T-cell (primary cell): ENCODE measurements at regions not wholly inside any gene's neighbourhood (a gene's known extent, or its start where the extent isn't known, plus 50 kb on each side); places are given as distances from the start of the nearest gene placed in this dataset.

Experiments used
- ATAC-seq, 4 experiments: fragments of 200-7000 bp in 3 of 4; fragments of 150-1000 bp in 1 of 4; cut with Tn5 transposase; replicated peaks in 1 of 4; 1 replicate in 3 of 4; 2 replicates in 1 of 4; pipeline ENCODE4 v1.10.0; 2021; ENCODE audit warnings: moderate library complexity in 3 of 4, mild to moderate bottlenecking in 2 of 4, moderate number of reproducible peaks in 1 of 4
- CTCF ChIA-PET, 2 donors: fragments of 300-600 bp; sonication (Branson Sonifier 250); formaldehyde crosslinking; loops; one replicate each; lab custom pipeline; 2022; ENCODE audit warnings: antibody characterized with exemption in 2 of 2; lab: Charles Lee
- POLR2A ChIA-PET, 2 donors: fragments of 300-600 bp; sonication (Branson Sonifier 250); formaldehyde crosslinking; loops; one replicate each; lab custom pipeline; 2022; ENCODE audit warnings: antibody characterized with exemption in 2 of 2; lab: Charles Lee
- DNase-seq, 35 experiments: peaks; one replicate each; pipeline versions ENCODE4 v3.0.0 to v3.0.0-alpha.2; 2013 to 2023
- H3K27ac ChIP-seq: one replicate; pipeline ENCODE4 v1.5.1; 2013; ENCODE audit warnings: low read length
- H3K27me3 ChIP-seq, 2 experiments: replicated peaks in 1 of 2; 1 replicate in 1 of 2; 2 replicates in 1 of 2; pipeline versions ENCODE4 v1.6.1 to v1.7.0; 2013; ENCODE audit warnings: low read length in 1 of 2, mixed read lengths in 1 of 2; ENCODE audit not compliant: control insufficient read depth in 2 of 2, insufficient read depth in 2 of 2; ENCODE audit errors: extremely low read depth in 1 of 2
- H3K36me3 ChIP-seq, 2 donors: 1 replicate in 1 of 2; 2 replicates in 1 of 2; pipeline versions ENCODE4 v1.6.1 to v1.7.0; 2013; ENCODE audit warnings: low read length in 1 of 2; ENCODE audit not compliant: control insufficient read depth in 2 of 2, insufficient read depth in 1 of 2; ENCODE audit errors: extremely low read depth in 1 of 2
- H3K4me1 ChIP-seq, 2 experiments: 1 replicate in 1 of 2; 2 replicates in 1 of 2; pipeline versions ENCODE4 v1.6.1 to v1.7.0; 2013; ENCODE audit warnings: low read length in 2 of 2, mixed read lengths in 1 of 2; ENCODE audit not compliant: insufficient read depth in 2 of 2, control insufficient read depth in 1 of 2; ENCODE audit errors: extremely low read depth in 1 of 2
- H3K4me3 ChIP-seq, 2 donors: 1 replicate in 1 of 2; 2 replicates in 1 of 2; pipeline versions ENCODE4 v1.5.1 to v1.7.0; 2013; ENCODE audit warnings: mild to moderate bottlenecking in 2 of 2, low read length in 1 of 2, moderate library complexity in 1 of 2; ENCODE audit not compliant: control insufficient read depth in 1 of 2; ENCODE audit errors: extremely low read depth in 1 of 2
- H3K9me3 ChIP-seq: 2 replicates; pipeline ENCODE4 v1.7.0; 2013
- H3K27ac Mint-ChIP-seq, 2 donors: one replicate each; pipeline ENCODE4 v1.8.0; 2020 to 2021; ENCODE audit warnings: mild to moderate bottlenecking in 2 of 2, mixed read lengths in 2 of 2
- H3K27me3 Mint-ChIP-seq, 2 donors: one replicate each; pipeline ENCODE4 v1.8.0; 2021 to 2022; ENCODE audit warnings: mixed read lengths in 2 of 2
- H3K36me3 Mint-ChIP-seq: one replicate; pipeline ENCODE4 v1.8.0; 2021; ENCODE audit warnings: mixed read lengths
- H3K4me1 Mint-ChIP-seq, 3 donors: one replicate each; pipeline ENCODE4 v1.8.0; 2020 to 2022; ENCODE audit warnings: mixed read lengths in 3 of 3, mild to moderate bottlenecking in 1 of 3
- H3K4me3 Mint-ChIP-seq, 3 donors: one replicate each; pipeline ENCODE4 v1.8.0; 2020 to 2022; ENCODE audit warnings: mild to moderate bottlenecking in 3 of 3, mixed read lengths in 3 of 3, moderate library complexity in 3 of 3
- H3K9me3 Mint-ChIP-seq, 3 donors: one replicate each; pipeline ENCODE4 v1.8.0; 2020 to 2022; ENCODE audit warnings: mixed read lengths in 3 of 3
- WGBS: methylation state at CpG from one replicate; pipeline ENCODE4 v1.1.5; 2013; ENCODE audit warnings: missing lambda C conversion rate; ENCODE audit not compliant: insufficient coverage; 5-methylcytosine and 5-hydroxymethylcytosine counted together

- no peaks in the 10 kb centered on the region for H3K4me1 Mint-ChIP-seq
- POLR2A ChIA-PET, result no interaction called here
- H3K27ac Mint-ChIP-seq, result no peak overlapping the region
- 81% methylated on average over 19 of the region's 19 CpGs for WGBS
- Histone ChIP-seq H3K36me3 (no peaks in the 10 kb centered on the region), H3K4me1 (no peaks in the 10 kb centered on the region), H3K9me3 (no peaks in the 10 kb centered on the region), H3K27me3 (peaks cover 0 to 58% of the 10 kb centered on the region in 2 experiments), H3K27ac (no peak overlapping the region), H3K4me3 (no peak overlapping the region)
- DNase-seq, result no peak
- no peak overlapping the region for H3K4me3 Mint-ChIP-seq
- no peaks in the 10 kb centered on the region for H3K9me3 Mint-ChIP-seq
- no peak for ATAC-seq
- CTCF ChIA-PET, result no interaction called here
- no peaks in the 10 kb centered on the region for H3K36me3 Mint-ChIP-seq
- peaks cover 12 to 27% of the 10 kb centered on the region in 2 donors for H3K27me3 Mint-ChIP-seq
These were observed 72.1 kb downstream of the MRPL36 start for GRCh38 chr5:1727571-1727970.

DNA sequence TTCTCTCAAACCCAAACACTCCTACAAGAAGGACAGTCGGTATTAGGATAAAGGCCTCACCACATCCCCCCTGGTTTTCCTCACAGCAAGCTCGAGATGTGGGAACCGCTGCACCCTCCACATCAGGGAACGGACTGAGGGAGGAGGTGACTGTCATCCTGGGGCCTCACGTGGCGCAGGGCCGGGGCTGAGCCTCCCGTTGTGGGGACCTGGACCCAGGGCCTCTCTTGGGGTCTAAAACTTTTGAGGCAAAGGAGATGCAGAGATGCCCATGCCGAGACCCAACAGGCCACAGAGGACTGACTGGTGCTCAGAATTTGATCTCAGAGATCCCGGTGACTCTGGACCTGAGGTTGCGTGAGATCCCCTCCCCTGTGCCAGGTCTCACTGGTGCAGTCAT is 72.7 kb downstream of the MRPL36 start:
- H3K27me3 ChIP-seq, result peaks cover 0 to 53% of the 10 kb centered on the region in 2 experiments
- Mint-ChIP-seq H3K4me3 (no peak overlapping the region), H3K27ac (no peak overlapping the region), H3K9me3 (no peaks in the 10 kb centered on the region), H3K36me3 (no peaks in the 10 kb centered on the region), H3K27me3 (peaks cover 12 to 22% of the 10 kb centered on the region in 2 donors), H3K4me1 (no peaks in the 10 kb centered on the region)
- no peaks in the 10 kb centered on the region for H3K4me1 ChIP-seq
- ATAC-seq, result no peak
- H3K4me3 ChIP-seq, result no peak overlapping the region
- no peaks in the 10 kb centered on the region for H3K36me3 ChIP-seq
- 91% methylated on average over 7 of the region's 11 CpGs for WGBS
- POLR2A ChIA-PET, result no interaction called here
- DNase-seq, result peak in 3 of 35 experiments; percentile 0 to 9 (median 8)
- no peaks in the 10 kb centered on the region for H3K9me3 ChIP-seq
- CTCF ChIA-PET, result no interaction called here
- no peak overlapping the region for H3K27ac ChIP-seq

DNA sequence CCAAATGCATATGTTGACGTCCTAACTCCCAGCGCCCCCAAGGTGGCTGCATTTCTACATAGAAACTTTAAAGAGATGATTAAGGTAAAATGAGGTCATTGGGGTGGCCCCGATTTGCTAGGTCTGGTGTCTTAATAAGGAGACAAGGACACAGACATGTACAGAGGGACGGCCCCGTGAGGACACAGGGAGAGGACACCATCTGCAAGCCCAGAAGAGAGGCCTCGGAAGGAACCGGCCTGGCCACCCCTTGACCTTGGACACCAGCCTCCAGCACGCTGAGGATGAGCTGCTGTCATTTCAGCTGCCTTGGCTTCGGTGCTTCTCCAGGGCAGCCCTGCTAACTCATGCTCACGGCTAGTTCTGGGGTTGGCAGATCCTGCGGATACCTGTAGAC is 73.2 kb downstream of the MRPL36 start:
- Histone ChIP-seq H3K27ac (no peak overlapping the region), H3K4me1 (no peaks in the 10 kb centered on the region), H3K4me3 (no peak overlapping the region), H3K27me3 (peaks cover 0 to 57% of the 10 kb centered on the region in 2 experiments), H3K9me3 (no peaks in the 10 kb centered on the region), H3K36me3 (no peaks in the 10 kb centered on the region)
- ChIA-PET POLR2A (no interaction called here), CTCF (no interaction called here)
- ATAC-seq, result no peak
- peaks cover 11 to 22% of the 10 kb centered on the region in 2 donors for H3K27me3 Mint-ChIP-seq
- H3K4me3 Mint-ChIP-seq, result peak overlapping the region in 1 of 3 donors; percentile 68
- H3K27ac Mint-ChIP-seq, result no peak overlapping the region
- no peaks in the 10 kb centered on the region for H3K36me3 Mint-ChIP-seq
- H3K4me1 Mint-ChIP-seq, result no peaks in the 10 kb centered on the region
- 76% methylated on average over 7 of the region's 11 CpGs for WGBS
- no peak for DNase-seq
- H3K9me3 Mint-ChIP-seq, result no peaks in the 10 kb centered on the region

GRCh38 chr5:1725641-1726468 is 73.8 kb downstream of the MRPL36 start:
- Histone ChIP-seq H3K9me3 (no peaks in the 10 kb centered on the region), H3K4me3 (peak overlapping the region in 1 of 2 donors; percentile 48), H3K36me3 (no peaks in the 10 kb centered on the region), H3K27me3 (peaks cover 0 to 51% of the 10 kb centered on the region in 2 experiments), H3K27ac (no peak overlapping the region), H3K4me1 (no peaks in the 10 kb centered on the region)
- DNase-seq, result peak in 3 of 35 experiments; percentile 5 to 17 (median 6)
- 85% methylated on average over 22 of the region's 41 CpGs for WGBS
- ATAC-seq, result no peak
- Mint-ChIP-seq H3K9me3 (no peaks in the 10 kb centered on the region), H3K36me3 (no peaks in the 10 kb centered on the region), H3K27me3 (peaks cover 8 to 24% of the 10 kb centered on the region in 2 donors), H3K27ac (no peak overlapping the region), H3K4me1 (no peaks in the 10 kb centered on the region), H3K4me3 (peak overlapping the region; percentile 68 to 74 (median 70))
- POLR2A ChIA-PET, result no interaction called here
- CTCF ChIA-PET, result interaction anchor here in 1 of 2 donors (0.7 kb wide), 1 partner anchor 97 kb away, joined by 7 read pairs; no protein-coding TSS in a partner anchor

DNA sequence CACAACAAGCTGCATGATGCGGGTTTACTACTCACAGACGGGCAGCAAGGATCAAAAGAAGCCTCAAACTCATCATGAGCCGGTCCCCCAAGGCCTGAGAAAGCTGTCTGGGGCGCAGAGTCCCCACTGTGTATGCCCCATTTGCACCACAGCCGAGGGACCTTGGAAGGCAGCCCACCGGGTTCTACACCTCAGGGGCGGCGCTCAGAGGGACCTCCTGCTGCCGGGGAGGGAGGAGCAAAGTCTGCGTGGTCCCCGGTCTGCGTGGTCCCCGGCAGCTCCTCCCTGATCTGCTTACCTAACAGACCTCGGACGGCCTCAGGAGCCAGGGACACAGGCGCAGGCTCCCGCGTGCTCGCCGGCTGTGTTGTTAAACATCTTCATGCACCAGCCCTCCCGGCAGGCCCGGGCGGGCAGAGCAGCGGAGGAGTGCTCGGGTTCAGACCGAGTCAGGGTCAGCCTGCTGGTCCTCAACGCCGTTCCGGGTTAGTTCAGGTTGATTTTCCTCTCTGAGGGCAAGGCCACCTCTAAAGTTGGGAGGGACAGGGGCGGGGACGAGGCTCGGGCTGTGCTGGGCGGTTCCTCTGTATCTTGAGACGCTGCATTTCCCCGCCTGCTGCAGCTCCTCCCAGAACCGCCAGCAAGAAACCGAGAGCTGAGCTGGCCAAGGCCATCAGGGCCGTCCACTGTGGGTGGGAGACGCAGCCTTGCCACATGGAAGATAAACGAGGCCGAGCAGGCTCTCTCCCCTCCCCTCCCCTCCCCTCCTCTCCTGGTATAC is 74.6 kb downstream of the MRPL36 start:
- ChIA-PET CTCF (interaction anchor here in 1 of 2 donors (0.7 kb wide), 1 partner anchor 98 kb away, joined by 7 read pairs; no protein-coding TSS in a partner anchor), POLR2A (no interaction called here)
- ATAC-seq (peak; percentile 73 to 83 (median 76)), DNase-seq (peak in 7 of 35 experiments; percentile 10 to 33 (median 23))
- Histone ChIP-seq H3K9me3 (no peaks in the 10 kb centered on the region), H3K27ac (no peak overlapping the region), H3K4me3 (peak overlapping the region in 1 of 2 donors; percentile 48), H3K36me3 (no peaks in the 10 kb centered on the region), H3K27me3 (peaks cover under 1 to 50% of the 10 kb centered on the region in 2 experiments), H3K4me1 (no peaks in the 10 kb centered on the region)
- Mint-ChIP-seq H3K9me3 (peaks cover 3 to 7% (median 5%) of the 10 kb centered on the region in 3 donors), H3K27me3 (peaks cover 7 to 18% of the 10 kb centered on the region in 2 donors), H3K36me3 (peaks cover 4% of the 10 kb centered on the region), H3K4me3 (peak overlapping the region; percentile 68 to 74 (median 70)), H3K27ac (peak overlapping the region; percentile 34 to 67), H3K4me1 (no peaks in the 10 kb centered on the region)
- 32% methylated on average over 39 of the region's 41 CpGs for WGBS
